Adrenal gland (tissue), 9 donors: ENCODE measurements at regions not wholly inside any gene's neighbourhood (a gene's known extent, or its start where the extent isn't known, plus 50 kb on each side); places are given as distances from the start of the nearest gene placed in this dataset.
A peak's percentile ranks its signal among the peaks of the same experiment; 100 is the strongest.
"Not testable (repeated sequence)": the region's sequence is repeated elsewhere in the genome, so short reads cannot be mapped to it uniquely, and the experiment has no call there.

Experiments
- DNase-seq, 7 donors: peaks; one replicate each; pipeline ENCODE4 v3.0.0-alpha.2; 2019 to 2020
- H3K27ac ChIP-seq, 5 donors: fragments of 200-600 bp; sonication (generic) in 4 of 5; 1 replicate in 3 of 5; 2 replicates in 2 of 5; pipeline versions ENCODE4 v1.5.1 to v1.8.0; 2016 to 2020; ENCODE audit warnings: mild to moderate bottlenecking in 1 of 5
- H3K27me3 ChIP-seq: fragments of 200-600 bp; 2 replicates; pipeline ENCODE4 v1.8.0; 2021
- H3K36me3 ChIP-seq, 2 donors: fragments of 200-600 bp; replicated peaks in 1 of 2; 1 replicate in 1 of 2; 2 replicates in 1 of 2; pipeline versions ENCODE4 v1.5.1 to v1.8.0; 2018 to 2022
- H3K4me1 ChIP-seq, 2 donors: fragments of 200-600 bp; replicated peaks in 1 of 2; 1 replicate in 1 of 2; 2 replicates in 1 of 2; pipeline versions ENCODE4 v1.5.1 to v1.8.0; 2018 to 2021
- H3K4me3 ChIP-seq, 4 donors: fragments of 200-600 bp; sonication (generic) in 3 of 4; one replicate each; pipeline ENCODE4 v1.5.1; 2016 to 2018
- H3K9me3 ChIP-seq, 3 donors: fragments of 200-600 bp; sonication (generic) in 1 of 3; replicated peaks in 1 of 3; 1 replicate in 2 of 3; 2 replicates in 1 of 3; pipeline versions ENCODE4 v1.5.1 to v1.8.0; 2016 to 2021
- POLR2A ChIP-seq, 2 donors: fragments of 450-650 bp; IDR thresholded peaks; one replicate each; pipeline ENCODE4 v1.6.1; 2017; ENCODE audit warnings: antibody characterized with exemption in 2 of 2, mild to moderate bottlenecking in 2 of 2, moderate library complexity in 1 of 2
- WGBS, 4 donors: extraction: QIAGEN DNeasy Blood & Tissue Kit in 2 of 4; methylation state at CpG; one replicate each; pipeline versions ENCODE4 v1.1.5 to v1.1.7; 2013 to 2017; 5-methylcytosine and 5-hydroxymethylcytosine counted together
- intact Hi-C, 2 donors: fragments of 100-400 bp; cut with DNase I; formaldehyde crosslinking; loops; one replicate each; pipeline versions ENCODE4 v1.14.1 to v1.15.0; 2022 to 2023
- TF ChIP-seq, protein P1 (sequence below), 6 experiments: fragments of 450-650 bp in 4 of 6; fragments of 200-600 bp in 2 of 6; sonication (generic) in 1 of 6; IDR thresholded peaks; 1 replicate in 5 of 6; 2 replicates in 1 of 6; pipeline versions ENCODE4 v1.5.1 to v1.8.0; 2016 to 2021; ENCODE audit warnings: antibody characterized with exemption in 6 of 6, mild to moderate bottlenecking in 2 of 6, moderate library complexity in 1 of 6
- donor health status: healthy with polysubstance abuse.
- donor health status: Bipolar disorder and iron deficiency.
- donor health status: DM: yes; HTN: yes; CAD: no.
- donor health status: DM: no; HTN: no; CAD: no.
- donor health status: DM: no; HTN: no; CAD: no.

DNA sequence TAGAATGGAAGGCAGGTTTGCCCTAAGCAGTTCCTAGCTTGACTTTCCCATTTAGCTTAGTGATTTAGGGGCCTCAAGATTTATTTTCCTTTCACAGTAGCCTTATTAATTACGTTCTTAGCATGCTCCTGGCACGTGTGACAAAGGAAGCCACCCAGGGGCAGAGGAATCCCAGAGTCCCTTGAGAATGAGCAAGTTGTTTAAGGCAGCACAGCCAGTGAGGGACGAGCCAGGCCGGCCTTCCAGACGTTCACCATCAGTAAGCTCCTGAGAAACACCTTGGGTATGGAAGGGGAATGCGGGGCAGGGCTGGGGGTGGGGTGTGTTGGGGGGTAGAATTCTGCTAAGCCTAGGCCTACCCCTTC, 76.3 kb downstream of the SOWAHC start:
- no peaks in the 10 kb centered on the region for H3K9me3 ChIP-seq
- no peak overlapping the region for H3K4me3 ChIP-seq
- DNase-seq, result peak in 4 of 7 donors; percentile 26 to 58 (median 32)
- H3K4me1 ChIP-seq, result peaks cover 13 to 17% of the 10 kb centered on the region in 2 donors
- H3K36me3 ChIP-seq, result no peaks in the 10 kb centered on the region
- peak overlapping the region; percentile 28 to 89 (median 85) for H3K27ac ChIP-seq
- TF ChIP-seq, protein P1, sequence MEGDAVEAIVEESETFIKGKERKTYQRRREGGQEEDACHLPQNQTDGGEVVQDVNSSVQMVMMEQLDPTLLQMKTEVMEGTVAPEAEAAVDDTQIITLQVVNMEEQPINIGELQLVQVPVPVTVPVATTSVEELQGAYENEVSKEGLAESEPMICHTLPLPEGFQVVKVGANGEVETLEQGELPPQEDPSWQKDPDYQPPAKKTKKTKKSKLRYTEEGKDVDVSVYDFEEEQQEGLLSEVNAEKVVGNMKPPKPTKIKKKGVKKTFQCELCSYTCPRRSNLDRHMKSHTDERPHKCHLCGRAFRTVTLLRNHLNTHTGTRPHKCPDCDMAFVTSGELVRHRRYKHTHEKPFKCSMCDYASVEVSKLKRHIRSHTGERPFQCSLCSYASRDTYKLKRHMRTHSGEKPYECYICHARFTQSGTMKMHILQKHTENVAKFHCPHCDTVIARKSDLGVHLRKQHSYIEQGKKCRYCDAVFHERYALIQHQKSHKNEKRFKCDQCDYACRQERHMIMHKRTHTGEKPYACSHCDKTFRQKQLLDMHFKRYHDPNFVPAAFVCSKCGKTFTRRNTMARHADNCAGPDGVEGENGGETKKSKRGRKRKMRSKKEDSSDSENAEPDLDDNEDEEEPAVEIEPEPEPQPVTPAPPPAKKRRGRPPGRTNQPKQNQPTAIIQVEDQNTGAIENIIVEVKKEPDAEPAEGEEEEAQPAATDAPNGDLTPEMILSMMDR (IDR thresholded peaks at IDR 0.05), result no peak
- TF ChIP-seq POLR2A (IDR thresholded peaks at IDR 0.05), result no peak
- intact Hi-C loops, result no loop called here
- H3K27me3 ChIP-seq, result no peaks in the 10 kb centered on the region
- 44 to 56% (median 49%) methylated on average over 6 of the region's 6 CpGs for WGBS, 4 donors

DNA sequence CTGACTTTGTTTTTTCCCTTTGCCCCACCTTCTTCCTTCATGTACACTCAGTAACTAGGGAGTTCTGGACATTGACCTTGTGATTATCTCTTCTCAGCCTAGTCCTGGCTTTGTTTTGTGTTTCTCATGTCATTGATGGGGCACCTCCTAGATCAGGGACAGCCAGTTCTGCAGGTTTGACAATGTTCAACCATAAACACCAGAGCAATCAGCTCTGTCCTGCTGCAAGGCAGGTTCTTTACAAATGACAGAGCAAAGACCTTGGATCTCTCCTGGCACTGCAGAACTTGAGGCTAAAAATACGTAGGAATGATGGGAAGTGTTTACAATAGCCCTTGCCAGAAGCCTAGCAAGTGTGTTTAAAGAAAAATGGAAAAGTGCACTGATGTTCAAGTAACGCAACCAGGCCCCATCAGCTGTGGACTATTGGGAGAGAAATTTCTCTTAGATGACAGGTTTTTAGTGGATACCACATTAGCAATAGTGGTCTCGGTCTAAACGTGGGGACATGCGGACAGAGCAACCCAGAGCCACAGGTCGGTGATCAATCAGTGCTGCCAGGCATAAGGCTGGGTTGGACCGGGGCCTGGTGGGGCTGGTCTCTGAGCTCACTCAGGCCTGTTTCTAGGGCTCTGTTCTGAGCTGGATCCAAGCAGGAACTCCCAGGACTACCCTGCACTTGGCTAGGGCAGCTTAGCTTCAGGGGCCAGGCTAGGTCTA, 76.8 kb downstream of the SOWAHC start:
- Histone ChIP-seq H3K27ac (peak overlapping the region; percentile 28 to 89 (median 85)), H3K36me3 (no peaks in the 10 kb centered on the region), H3K4me1 (peaks cover 13 to 17% of the 10 kb centered on the region in 2 donors), H3K9me3 (no peaks in the 10 kb centered on the region), H3K27me3 (no peaks in the 10 kb centered on the region), H3K4me3 (no peak overlapping the region)
- 18 to 35% (median 26%) methylated on average over 6 to 7 of the region's 7 CpGs for WGBS, 4 donors
- intact Hi-C loops, result no loop called here
- peak in 1 of 2 donors; percentile 70 for TF ChIP-seq POLR2A (IDR thresholded peaks at IDR 0.05)
- TF ChIP-seq, protein P1 (IDR thresholded peaks at IDR 0.05), result no peak
- DNase-seq, result peak; percentile 40 to 81 (median 75)

DNA sequence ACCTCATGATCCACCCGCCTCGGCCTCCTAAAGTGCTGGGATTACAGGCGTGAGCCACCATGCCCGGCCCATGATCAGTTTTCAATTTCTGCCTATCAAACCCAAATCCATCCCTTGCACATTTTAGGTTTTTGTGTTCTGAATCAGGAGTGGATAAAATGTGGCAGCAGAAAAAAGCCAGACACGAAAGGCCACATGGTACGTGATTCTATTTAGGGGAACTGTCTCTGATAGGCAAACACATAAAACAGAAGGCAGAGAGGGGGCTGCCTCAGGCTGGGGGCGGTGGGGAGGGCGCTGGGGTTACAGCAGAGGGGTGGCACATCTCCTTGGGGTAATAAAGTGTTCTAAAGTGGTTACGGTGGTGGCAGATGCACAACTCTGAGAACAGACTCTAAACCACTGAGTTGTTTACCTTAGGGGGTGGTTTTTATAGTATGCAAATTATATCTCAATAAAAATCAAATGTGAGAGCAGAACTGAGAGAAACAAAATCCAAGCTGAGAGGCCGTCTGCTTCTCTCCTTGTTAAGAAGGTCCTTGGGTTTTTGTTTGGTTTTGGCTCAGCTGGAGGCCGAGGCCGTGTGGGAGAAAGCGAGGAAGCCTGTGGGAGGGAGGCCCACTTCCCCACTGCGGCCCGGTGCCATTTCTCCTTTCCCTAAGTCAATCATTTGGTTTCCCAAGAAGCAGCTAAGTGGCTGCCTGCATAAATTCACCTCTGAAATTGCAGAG, 78.0 kb downstream of the SOWAHC start:
- H3K27me3 ChIP-seq, result no peaks in the 10 kb centered on the region
- TF ChIP-seq, protein P1 (IDR thresholded peaks at IDR 0.05), result no peak
- TF ChIP-seq POLR2A (IDR thresholded peaks at IDR 0.05), result no peak
- no peak overlapping the region for H3K4me3 ChIP-seq
- no peaks in the 10 kb centered on the region for H3K36me3 ChIP-seq
- DNase-seq, result no peak
- H3K4me1 ChIP-seq, result peaks cover 13 to 17% of the 10 kb centered on the region in 2 donors
- peak overlapping the region in 4 of 5 donors; percentile 19 to 89 (median 86) for H3K27ac ChIP-seq
- no peaks in the 10 kb centered on the region for H3K9me3 ChIP-seq
- intact Hi-C loops, result no loop called here
- WGBS, 4 donors, result 78 to 92% (median 86%) methylated on average over 15 of the region's 15 CpGs

GRCh38 chr2:109692831-109693230, 78.7 kb downstream of the SOWAHC start:
- intact Hi-C loops, H3K4me3 ChIP-seq, H3K9me3 ChIP-seq, H3K27ac ChIP-seq, DNase-seq, H3K36me3 ChIP-seq, H3K27me3 ChIP-seq: not testable (repeated sequence)
- WGBS, 4 donors, result 75 to 86% (median 81%) methylated on average over 9 of the region's 9 CpGs
- H3K4me1 ChIP-seq, result peaks cover 13 to 17% of the 10 kb centered on the region in 2 donors

- intact Hi-C loops, H3K36me3 ChIP-seq: not testable (repeated sequence)
- H3K4me1 ChIP-seq, result peaks cover 13 to 17% of the 10 kb centered on the region in 2 donors
These were observed 79.1 kb downstream of the SOWAHC start for GRCh38 chr2:109693292-109693691.

More at GRCh38 chr2:109693292-109693691, 79.1 kb downstream of the SOWAHC start:
- H3K27ac ChIP-seq, DNase-seq, H3K9me3 ChIP-seq, H3K4me3 ChIP-seq, H3K27me3 ChIP-seq: not testable (repeated sequence)
- WGBS, 4 donors, result 87 to 97% (median 93%) methylated on average over 8 of the region's 8 CpGs
